ENCODE measurements at regions not wholly inside any gene's neighbourhood (a gene's known extent, or its start where the extent isn't known, plus 50 kb on each side); places are given as distances from the start of the nearest gene placed in this dataset.
"Not testable (repeated sequence)": the region's sequence is repeated elsewhere in the genome, so short reads cannot be mapped to it uniquely, and the experiment has no call there.

GRCh38 chr7:13774976-13775375 lies 214.5 kb downstream of the ETV1 start:
- DNase-seq (ENCODE audit: low spot score) = no peak

GRCh38 chr7:13777242-13777641 lies 212.2 kb downstream of the ETV1 start:
- no peak for DNase-seq (ENCODE audit: low spot score)

- DNase-seq (ENCODE audit: low spot score) = no peak
Observed at GRCh38 chr7:13778967-13779366, 210.5 kb downstream of the ETV1 start.

GRCh38 chr7:13790611-13791010 lies 198.9 kb downstream of the ETV1 start:
- DNase-seq (ENCODE audit: low spot score) = no peak

GRCh38 chr7:13792208-13792607 lies 197.3 kb downstream of the ETV1 start:
- DNase-seq (ENCODE audit: low spot score) = no peak

- no peak for DNase-seq (ENCODE audit: low spot score)
Observed at GRCh38 chr7:13793926-13794325, 195.5 kb downstream of the ETV1 start.

GRCh38 chr7:13794581-13794980 lies 194.9 kb downstream of the ETV1 start:
- no peak for DNase-seq (ENCODE audit: low spot score)

- DNase-seq (ENCODE audit: low spot score) = no peak
Observed at GRCh38 chr7:13797545-13797944, 191.9 kb downstream of the ETV1 start.

GRCh38 chr7:13800694-13801448 lies 188.6 kb downstream of the ETV1 start:
- DNase-seq (ENCODE audit: low spot score) = no peak

- DNase-seq (ENCODE audit: low spot score) = no peak
Observed at GRCh38 chr7:13801669-13802068, 187.8 kb downstream of the ETV1 start.

GRCh38 chr7:13802651-13803050 lies 186.8 kb downstream of the ETV1 start:
- no peak for DNase-seq (ENCODE audit: low spot score)

GRCh38 chr7:13803134-13803533 lies 186.3 kb downstream of the ETV1 start:
- no peak for DNase-seq (ENCODE audit: low spot score)

- DNase-seq (ENCODE audit: low spot score) = not testable (repeated sequence)
Observed at GRCh38 chr7:13806089-13806867, 183.2 kb downstream of the ETV1 start.

- not testable (repeated sequence) for DNase-seq (ENCODE audit: low spot score)
Observed at GRCh38 chr7:13817230-13817629, 172.2 kb downstream of the ETV1 start.

- no peak for DNase-seq (ENCODE audit: low spot score)
Observed at GRCh38 chr7:13821152-13821787, 168.2 kb downstream of the ETV1 start.

- no peak for DNase-seq (ENCODE audit: low spot score)
Observed at GRCh38 chr7:13822678-13823077, 166.8 kb downstream of the ETV1 start.

- no peak for DNase-seq (ENCODE audit: low spot score)
Observed at GRCh38 chr7:13826752-13827151, 162.7 kb downstream of the ETV1 start.

GRCh38 chr7:13827716-13828115 lies 161.8 kb downstream of the ETV1 start:
- no peak for DNase-seq (ENCODE audit: low spot score)

- no peak for DNase-seq (ENCODE audit: low spot score)
Observed at GRCh38 chr7:13829231-13829630, 160.2 kb downstream of the ETV1 start.

- DNase-seq (ENCODE audit: low spot score) = no peak
Observed at GRCh38 chr7:13829914-13830900, 159.3 kb downstream of the ETV1 start.

GRCh38 chr7:13832346-13832745 lies 157.1 kb downstream of the ETV1 start:
- DNase-seq (ENCODE audit: low spot score) = no peak

Data from SK-N-DZ (cell line).